HG02759 (cell line): ENCODE measurements at regions not wholly inside any gene's neighbourhood (a gene's known extent, or its start where the extent isn't known, plus 50 kb on each side); places are given as distances from the start of the nearest gene placed in this dataset.
"Not testable (repeated sequence)": the region's sequence is repeated elsewhere in the genome, so short reads cannot be mapped to it uniquely, and the experiment has no call there.

ENCODE experiments used
- ATAC-seq: cut with Tn5 transposase; IDR thresholded peaks from one replicate; pipeline ENCODE4 v1.9.1; 2021; ENCODE audit warnings: mild to moderate bottlenecking, moderate library complexity; ENCODE audit not compliant: unreplicated experiment

DNA sequence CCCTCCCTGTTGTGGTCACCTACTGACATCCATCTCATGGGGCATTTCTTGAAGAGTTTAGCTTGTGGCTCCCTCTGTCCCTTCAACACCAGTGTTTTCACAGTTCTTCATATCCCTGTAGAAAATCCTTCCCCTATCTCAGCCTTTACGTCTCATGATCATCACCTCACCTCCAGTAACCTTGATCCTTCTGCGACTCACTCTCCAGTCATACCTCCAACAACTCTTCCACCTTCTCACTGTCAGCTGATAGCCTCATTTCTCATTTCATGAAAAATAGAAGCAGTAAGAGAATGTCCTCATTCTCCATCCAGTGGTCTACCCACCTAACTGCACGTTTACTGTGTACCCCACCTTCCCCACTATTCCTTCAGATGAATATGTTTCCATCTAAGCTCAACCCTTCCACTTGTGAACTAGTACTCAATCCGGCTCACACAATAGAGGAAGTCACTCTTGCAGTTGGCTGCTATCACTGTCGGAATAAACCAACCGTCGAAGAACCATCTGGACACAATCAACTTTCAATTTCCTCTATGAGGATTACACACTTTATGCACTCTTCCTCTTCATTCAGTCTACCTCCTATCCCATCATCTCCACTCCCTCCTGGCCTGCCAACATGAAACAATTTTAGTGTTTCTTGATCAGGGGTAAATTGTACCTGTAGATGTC, 256.0 kb downstream of the AHR start:
- ATAC-seq, result no peak

DNA sequence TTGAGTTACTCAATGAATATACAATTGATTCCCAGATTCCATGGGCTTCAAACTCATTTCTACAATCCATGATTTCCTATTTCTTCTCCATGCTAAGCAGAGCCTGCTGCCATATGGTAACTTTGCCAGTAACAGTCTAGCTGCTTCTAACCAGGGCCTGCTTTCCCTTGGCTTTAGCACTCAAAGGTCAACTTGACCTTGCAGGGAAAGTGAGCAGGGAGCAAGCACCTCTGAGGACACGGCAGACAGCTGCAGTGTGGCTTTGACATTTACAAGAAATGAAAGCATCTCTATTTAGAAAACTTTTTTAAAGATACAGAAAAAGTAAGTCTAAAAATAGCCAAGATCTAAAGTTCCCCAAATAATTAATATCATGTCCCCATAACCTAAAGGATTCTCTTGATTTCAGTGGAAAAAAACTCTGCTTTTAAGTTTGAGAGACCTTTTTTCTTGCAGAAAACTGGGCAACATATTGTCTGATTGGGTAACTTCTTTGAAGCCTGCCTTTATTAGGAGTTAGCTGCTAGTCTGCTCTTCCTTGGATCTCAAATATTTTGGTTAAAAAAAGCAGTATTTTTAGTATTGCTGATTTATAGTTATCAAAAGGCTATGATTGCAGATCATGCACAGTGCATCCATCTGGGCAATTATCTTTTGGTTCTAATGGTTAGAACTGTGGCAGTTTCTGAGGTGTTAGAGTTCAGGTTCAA, 257.9 kb downstream of the AHR start:
- ATAC-seq, result no peak

DNA sequence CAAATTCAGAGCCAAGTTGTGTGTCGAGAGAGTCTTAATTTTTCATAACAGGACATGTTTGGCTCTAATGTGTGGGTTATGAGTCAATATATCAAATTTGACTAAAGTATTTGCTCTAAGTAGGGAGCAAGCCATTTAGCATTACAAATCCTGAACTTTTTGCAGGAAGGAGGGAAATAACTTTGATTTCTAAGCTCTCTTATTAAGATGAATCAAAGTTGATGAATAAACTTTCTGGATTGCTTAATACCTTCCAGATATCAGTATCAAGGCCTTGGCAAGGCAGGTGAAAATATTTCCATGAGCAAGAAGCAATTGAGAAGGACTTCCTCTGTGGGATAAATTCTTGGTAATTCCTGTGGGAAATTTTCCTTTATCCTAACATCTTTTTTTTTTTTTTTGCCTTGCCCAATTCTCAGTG, 258.8 kb downstream of the AHR start:
- ATAC-seq, result no peak

DNA sequence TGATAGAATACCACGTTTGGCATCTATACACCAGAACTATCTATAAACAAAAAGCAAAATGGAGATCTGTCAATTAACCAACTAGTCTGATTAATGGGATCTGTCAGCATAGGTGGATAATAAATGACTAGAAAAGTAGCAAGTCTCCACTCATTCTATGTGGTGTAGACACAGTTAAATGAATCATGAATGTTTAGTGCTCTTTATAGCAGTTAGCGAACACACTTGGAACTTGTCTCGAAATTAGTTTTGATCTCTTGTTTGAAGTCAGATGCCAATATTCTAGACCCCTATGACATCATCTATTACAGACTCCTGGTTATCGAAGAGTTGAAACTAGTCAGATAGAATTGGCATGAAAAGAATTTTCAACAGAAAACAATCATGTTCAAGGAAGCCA, 259.7 kb downstream of the AHR start:
- no peak for ATAC-seq

DNA sequence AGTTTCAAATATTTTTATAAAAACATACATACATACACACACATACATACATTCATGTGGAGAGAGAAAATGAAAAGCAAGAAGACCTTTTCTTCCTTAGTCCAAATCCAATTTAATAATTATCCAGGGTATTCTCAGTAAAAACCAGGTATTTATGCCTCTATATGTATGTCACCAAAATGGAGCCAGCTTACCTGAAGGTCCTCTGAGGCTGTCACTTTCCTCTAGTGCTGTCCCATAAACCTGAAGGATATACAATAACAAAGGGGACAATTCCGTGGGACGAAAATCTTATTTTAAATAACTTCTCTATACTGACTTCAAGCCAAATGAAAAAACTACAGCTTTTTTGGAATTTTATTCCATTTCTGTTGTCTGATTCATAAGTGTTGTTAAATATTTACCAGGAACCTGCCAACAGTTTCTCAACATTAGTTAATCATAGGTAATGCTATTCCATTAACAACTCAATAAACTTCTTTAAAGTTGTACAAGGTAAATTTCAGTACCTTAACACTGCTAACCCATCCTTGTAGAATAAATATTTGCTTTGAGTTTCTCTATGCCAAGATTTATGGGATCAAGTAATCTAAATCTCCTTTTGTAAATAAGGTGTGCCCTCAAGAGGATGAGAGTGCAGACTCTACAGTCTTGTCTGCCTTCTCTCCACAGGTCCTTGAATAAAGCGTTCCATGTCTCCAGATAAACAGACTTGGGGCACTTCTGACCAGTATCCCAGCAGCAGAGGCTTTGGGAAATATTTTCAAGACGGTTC, 260.3 kb downstream of the AHR start:
- no peak for ATAC-seq

DNA sequence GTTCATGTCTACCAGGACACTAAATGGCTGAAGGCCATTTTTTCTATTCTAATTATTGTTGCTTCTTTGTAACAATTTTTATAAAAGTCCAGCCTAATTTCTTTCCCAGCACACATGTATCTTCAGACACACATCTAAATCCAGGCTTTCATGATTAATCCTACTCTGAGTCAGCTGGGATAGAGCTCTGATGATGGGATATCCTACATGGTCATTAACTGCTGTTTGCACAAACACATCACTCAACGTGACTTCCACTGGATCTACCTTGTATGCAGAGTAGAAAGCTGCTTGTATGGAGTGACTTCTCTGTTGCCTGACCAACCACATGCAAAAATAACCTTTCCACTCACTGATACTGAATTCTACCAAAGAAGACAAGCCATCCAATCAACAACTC, 260.9 kb downstream of the AHR start:
- no peak for ATAC-seq

DNA sequence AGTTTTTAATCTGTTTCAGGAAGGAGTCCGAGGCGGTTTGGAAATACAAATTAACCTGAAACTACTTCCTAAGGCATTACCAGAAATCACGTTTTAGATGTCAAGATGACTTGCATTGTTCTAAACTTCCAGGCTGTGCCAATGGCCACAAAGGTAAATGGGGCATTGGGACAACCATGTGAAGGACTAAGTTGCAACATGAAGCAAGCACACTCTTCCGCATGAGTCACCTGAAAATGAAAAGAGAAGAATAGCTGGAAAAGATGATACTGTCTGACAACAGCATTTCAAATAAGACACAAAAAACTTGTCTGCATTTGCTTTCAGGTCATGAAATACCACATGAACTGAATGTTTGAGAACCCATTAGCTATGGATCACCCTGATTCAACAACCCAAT, 262.1 kb downstream of the AHR start:
- ATAC-seq, result no peak

DNA sequence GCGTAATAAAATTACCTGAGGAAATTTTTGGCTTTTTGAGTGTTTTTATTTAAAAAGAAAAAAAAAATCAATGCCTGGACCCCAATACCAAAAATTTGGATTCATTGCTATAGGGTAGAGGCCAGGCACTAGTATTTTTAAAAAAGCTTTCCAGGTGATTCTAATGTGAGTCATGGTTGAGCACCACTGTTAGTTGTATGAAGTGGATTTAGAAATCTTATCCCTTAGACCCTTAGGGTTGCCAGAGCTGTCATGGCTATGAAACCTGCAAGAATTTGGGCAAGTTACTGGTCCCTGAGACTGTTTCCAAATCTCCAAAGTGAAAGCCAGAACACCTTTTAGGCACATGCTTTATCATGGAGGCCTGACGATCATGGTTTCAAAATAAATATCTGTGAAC, 262.5 kb downstream of the AHR start:
- no peak for ATAC-seq

DNA sequence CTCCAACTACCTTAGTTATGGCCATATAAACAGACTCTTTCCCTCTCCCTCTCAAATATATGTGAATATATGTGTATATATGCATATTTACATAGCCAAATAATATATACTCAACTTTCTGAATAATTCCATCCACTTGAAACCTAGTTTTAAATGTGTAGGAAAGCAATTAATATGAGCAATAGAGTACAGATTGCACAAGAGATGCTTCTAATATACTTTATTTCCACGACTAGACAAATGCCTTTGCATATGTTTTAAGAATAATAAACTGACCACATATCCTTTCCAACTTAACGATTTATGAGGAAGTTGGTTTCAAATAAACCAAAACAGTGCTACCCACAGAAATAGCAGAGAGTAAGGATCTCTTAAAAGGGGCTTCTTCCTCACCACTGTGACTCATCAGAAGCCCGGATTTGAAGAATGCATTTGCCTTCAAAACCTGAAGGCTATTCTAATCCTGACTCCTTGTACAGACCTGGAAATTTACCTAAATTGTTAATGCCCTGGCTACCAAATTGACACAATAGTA, 266.3 kb downstream of the AHR start:
- no peak for ATAC-seq

DNA sequence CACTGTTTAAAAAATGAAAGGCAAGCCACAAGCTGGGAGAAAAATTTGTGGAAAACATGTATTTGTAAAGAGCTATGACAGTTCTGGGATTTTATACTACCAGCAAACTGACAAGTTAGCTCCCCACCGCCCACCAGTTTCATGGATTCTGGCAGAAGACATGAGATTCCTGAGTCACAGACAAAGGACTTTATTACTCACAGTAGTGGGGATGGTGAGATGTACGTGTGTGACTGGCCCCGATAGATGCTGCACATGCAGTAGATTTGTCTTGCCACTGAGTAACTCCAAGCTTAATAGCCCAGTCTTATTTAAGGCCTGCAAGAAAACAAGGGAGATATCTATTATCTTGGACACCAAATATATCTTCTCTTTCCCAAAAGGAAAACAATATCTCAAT, 281.7 kb downstream of the AHR start:
- no peak for ATAC-seq

DNA sequence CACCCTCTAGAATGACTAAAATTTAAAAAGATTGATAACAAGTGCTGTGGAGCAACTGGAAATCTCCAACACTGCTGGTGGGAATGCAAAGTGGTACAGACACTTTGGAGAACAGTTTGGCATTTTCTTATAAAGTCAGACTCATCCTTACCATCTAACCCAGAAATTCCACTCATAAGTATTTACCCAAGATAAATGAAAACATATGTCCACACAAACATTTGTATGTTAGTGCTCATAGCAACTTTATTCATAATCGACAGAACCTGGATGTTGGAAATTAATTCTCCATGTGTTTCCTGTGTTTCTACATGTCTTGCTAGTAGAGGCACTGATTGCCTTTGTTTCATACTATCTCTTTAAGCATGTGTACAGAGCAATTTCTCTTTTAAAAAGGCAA, 282.4 kb downstream of the AHR start:
- no peak for ATAC-seq

DNA sequence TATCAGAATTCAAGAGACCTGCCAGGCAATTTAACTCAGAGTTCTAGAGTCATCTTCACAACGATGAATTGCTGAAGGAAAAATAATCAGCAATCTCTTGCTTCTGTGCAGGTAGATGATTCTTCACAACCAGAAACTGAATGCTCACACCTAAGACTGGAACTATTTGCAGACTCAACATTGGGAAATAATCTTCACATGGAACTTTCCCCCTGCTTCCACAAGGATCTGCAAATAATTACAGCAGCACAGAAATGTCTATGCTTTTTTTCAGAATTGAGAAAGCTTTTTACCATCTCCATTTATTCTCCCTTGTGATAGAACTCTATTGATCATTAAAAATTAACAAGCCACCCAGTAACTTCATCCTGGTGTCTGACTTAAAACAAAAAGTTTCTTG, 282.8 kb downstream of the AHR start:
- no peak for ATAC-seq

DNA sequence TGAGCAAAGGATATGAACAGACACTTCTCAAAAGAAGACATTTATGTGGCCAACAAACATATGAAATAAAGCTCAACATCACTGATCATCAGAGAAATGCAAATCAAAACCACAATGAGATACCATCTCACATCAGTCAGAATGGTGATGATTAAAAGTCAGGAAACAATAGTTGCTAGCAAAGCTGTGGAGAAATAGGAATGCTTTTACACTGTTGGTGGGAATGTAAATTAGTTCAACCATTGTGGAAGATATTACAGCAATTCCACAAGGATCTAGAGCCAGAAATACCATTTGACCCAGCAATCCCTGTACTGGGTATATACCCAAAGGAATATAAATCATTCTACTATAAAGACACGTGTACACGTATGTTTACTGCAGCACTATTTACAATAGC, 284.2 kb downstream of the AHR start:
- not testable (repeated sequence) for ATAC-seq

DNA sequence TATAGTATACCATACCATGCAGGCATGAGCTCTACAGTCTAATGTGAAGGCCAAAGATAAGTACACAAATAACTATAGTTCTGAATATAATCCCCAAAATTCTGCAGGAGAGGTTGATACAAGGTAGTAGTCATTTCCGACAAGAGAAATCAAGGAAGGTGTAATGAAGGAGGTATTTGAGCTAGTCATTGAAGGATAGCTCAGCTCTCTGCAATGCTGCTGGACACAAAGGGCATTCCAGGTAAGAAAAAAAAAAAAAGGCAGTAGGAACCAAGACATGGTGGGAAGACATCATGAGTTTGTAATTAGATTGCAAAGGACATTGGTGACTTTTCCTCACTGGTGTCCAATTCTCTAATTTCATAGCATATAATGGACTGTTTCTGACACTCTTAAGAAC, 285.3 kb downstream of the AHR start:
- no peak for ATAC-seq

DNA sequence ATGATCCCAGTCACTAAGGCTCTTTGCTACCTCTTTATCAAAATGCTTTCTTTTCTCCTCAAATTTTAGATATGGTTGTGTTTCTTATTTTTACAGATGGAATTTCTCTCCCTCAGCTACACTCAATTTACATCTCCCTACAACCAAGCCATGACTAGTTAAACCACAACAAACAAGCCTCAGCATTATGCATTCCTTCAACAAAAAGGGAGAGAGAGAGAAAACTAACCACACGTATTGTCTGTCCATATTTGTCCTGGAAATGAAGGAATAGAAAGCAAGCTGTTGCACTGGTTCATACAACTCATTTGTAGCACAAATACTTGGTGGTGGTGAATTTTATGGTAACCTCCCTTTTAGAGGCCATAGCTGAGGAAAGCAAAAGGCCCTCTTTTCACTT, 286.4 kb downstream of the AHR start:
- no peak for ATAC-seq

DNA sequence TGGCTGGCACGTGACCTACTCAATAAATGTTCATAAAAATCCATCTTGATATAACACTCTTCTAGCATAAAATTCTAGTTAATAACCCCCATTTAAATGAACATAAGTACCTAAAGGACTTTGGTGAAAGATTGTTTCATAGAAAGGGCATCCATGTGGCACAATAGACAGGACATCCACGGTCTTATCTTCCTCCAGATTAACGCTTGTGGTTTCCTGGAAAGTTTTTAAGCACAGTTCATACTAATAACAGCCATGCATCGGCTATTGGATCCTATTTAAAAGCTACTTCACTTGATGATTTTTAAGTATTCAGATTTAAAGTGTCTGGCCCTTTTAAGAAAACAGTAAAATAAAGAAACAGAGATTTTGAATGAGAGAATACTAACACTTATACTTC, 288.3 kb downstream of the AHR start:
- no peak for ATAC-seq

DNA sequence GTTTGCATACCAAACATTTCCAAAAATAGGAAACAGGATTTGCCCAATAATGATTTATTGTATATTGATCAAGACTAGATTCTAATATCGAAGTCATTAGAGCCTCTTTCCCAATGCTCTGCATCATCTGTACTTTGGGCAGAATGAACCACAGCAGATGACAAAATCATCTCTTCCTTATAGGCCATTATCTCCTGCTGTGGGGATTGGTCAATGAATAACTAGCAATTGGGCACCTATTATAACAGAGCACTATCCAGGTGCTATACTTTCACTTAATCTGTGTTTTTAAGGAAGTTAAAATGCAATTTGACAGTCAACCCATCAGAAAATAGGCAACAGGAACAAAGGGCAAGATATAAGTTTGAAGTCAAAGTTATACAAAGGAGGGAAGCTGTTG, 290.3 kb downstream of the AHR start:
- ATAC-seq, result no peak

DNA sequence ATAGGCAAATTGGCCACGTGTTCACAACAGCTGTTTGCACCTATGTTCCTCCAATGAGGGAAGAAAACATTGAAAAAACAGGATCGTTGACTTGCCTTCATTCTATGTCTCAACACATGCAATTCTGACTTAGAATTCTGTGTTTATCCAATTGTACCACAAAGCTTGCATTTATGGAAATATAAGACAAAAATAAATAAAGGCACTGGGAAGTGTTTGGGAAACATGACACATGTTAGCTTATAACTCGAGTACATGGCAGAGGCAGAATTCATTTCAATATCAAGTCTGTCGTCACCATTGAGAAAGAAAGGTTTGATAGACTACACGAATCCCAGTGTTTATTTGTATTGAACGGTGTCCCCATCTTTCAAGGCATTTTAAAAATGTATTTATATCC, 291.2 kb downstream of the AHR start:
- no peak for ATAC-seq

DNA sequence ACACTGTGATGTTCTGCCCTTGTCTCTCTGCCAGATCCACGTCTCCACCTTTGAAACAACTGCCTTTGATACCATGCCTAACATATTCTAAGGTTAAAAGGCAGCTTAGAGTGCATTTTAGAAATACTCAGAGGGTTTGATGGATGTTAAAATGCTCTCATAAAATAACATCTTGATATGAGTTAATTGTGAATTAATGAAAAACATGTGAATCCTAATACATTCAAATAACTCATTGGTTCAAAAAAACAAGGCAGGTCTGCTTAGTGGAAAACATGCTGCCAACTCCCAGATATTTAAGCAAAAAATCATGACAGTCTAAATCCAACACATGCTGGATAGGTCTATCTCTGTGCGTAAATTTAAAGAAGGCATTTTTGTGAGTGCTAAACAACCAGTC, 291.8 kb downstream of the AHR start:
- ATAC-seq, result no peak

DNA sequence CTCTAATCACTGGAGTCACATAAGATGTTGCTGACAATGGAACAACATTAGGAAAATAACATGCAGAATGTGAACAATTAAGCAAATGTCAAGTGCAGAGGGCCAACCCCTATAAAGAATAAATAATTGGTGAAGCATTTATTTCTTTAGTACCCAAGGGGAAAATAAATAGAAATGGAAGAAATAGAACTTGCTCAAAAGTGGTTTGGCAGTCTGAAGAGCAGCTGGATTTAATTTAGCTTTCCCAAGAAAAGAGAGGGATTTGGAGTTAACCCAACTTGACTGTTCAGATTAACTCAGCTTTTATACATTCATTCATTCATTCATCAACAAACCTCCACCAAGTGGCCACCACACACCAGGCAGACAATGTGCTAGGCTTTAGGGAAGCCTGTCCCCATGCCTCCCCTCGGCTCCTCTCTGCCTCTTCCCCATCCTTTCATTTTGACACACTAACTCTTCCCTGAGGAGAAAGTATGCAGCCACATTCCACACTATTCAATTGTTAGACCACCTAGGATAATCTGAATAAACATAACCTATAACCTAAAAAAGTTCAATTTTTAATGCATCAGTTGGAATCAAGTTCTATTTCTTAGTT, 295.5 kb downstream of the AHR start:
- ATAC-seq, result no peak

DNA sequence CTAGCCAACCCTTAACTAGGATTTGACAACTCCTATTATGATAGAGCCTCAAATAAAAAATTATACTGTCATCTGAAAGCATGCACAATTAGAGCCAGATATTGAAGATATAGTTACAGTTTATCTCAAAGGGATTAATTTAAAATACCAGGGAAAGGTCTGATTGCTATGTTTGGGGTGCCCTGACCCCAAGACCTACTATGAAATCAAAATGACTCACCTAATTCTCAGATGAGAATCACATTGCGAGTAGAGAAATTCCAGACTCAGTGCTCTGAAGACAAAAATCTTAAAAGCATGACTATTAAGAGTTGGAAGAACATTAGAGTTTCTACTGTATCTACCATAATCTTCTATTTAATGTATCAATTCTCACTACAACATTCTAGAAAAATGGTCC, 297.1 kb downstream of the AHR start:
- ATAC-seq, result no peak
